GM12874 (cell line): ENCODE measurements at regions not wholly inside any gene's neighbourhood (a gene's known extent, or its start where the extent isn't known, plus 50 kb on each side); places are given as distances from the start of the nearest gene placed in this dataset.

Source experiments
- CTCF ChIP-seq: IDR thresholded peaks from 2 replicates; pipeline ENCODE4 v1.5.1; 2011; ENCODE audit warnings: low read depth, mild to moderate bottlenecking, control low read depth, low read length, moderate library complexity; ENCODE audit not compliant: insufficient read depth

GRCh38 chr13:73254827-73255226 is 196.0 kb downstream of the KLF5 start:
- TF ChIP-seq CTCF: no peak

GRCh38 chr13:73251626-73252265 is 192.9 kb downstream of the KLF5 start:
- TF ChIP-seq CTCF: no peak

GRCh38 chr13:73250061-73250460 is 191.3 kb downstream of the KLF5 start:
- TF ChIP-seq CTCF: no peak

GRCh38 chr13:73248711-73249580 is 190.1 kb downstream of the KLF5 start:
- no peak for TF ChIP-seq CTCF

- TF ChIP-seq CTCF: no peak
Measured at GRCh38 chr13:73248154-73248553, 189.3 kb downstream of the KLF5 start.

GRCh38 chr13:73245246-73245645 is 186.4 kb downstream of the KLF5 start:
- no peak for TF ChIP-seq CTCF

- no peak for TF ChIP-seq CTCF
Measured at GRCh38 chr13:73244467-73244866, 185.7 kb downstream of the KLF5 start.
